T47D (cell line): ENCODE measurements at regions not wholly inside any gene's neighbourhood (a gene's known extent, or its start where the extent isn't known, plus 50 kb on each side); places are given as distances from the start of the nearest gene placed in this dataset.
A peak's percentile ranks its signal among the peaks of the same experiment; 100 is the strongest.

ENCODE experiments used
- DNase-seq, 2 experiments: peaks; one replicate each; pipeline versions ENCODE4 v3.0.0 to v3.0.0-alpha.2; 2011 to 2012; ENCODE audit warnings: low read depth in 1 of 2, low spot score in 1 of 2
- JUND ChIP-seq: IDR thresholded peaks from 2 replicates; pipeline ENCODE4 v1.6.1; 2012; ENCODE audit warnings: low read depth
- in situ Hi-C: cut with HindIII; loops from 2 replicates; pipeline ENCODE4 v1.10.0; 2016; ENCODE audit warnings: low sequenced_read_pairs, low pct_unique_long_range_greater_than_20kb

- in situ Hi-C loops: no loop called here
- no peak for DNase-seq
- no peak for TF ChIP-seq JUND
Measured at GRCh38 chr3:8204331-8204730, 297.3 kb upstream of the LMCD1 start.

- TF ChIP-seq JUND: no peak
- no peak for DNase-seq
- in situ Hi-C loops: no loop called here
Measured at GRCh38 chr3:8204853-8205650, 296.6 kb upstream of the LMCD1 start.

- TF ChIP-seq JUND: no peak
- in situ Hi-C loops: no loop called here
- DNase-seq: no peak
Measured at GRCh38 chr3:8205881-8206280, 295.7 kb upstream of the LMCD1 start.

GRCh38 chr3:8206971-8207617 lies 294.5 kb upstream of the LMCD1 start:
- in situ Hi-C loops: no loop called here
- no peak for TF ChIP-seq JUND

GRCh38 chr3:8210882-8211341 lies 290.7 kb upstream of the LMCD1 start:
- in situ Hi-C loops: no loop called here
- no peak for DNase-seq
- no peak for TF ChIP-seq JUND

More at GRCh38 chr3:8206971-8207617, 294.5 kb upstream of the LMCD1 start:
- DNase-seq: no peak

- no peak for DNase-seq
- in situ Hi-C loops: no loop called here
- no peak for TF ChIP-seq JUND
Measured at GRCh38 chr3:8212794-8213193, 288.8 kb upstream of the LMCD1 start.

GRCh38 chr3:8213286-8213685 lies 288.3 kb upstream of the LMCD1 start:
- no peak for TF ChIP-seq JUND
- DNase-seq: no peak
- in situ Hi-C loops: no loop called here

- TF ChIP-seq JUND: no peak
- in situ Hi-C loops: no loop called here
- no peak for DNase-seq
Measured at GRCh38 chr3:8215821-8216220, 285.8 kb upstream of the LMCD1 start.

GRCh38 chr3:8218353-8218940 lies 283.2 kb upstream of the LMCD1 start:
- DNase-seq: no peak
- in situ Hi-C loops: no loop called here
- no peak for TF ChIP-seq JUND

- no peak for TF ChIP-seq JUND
- in situ Hi-C loops: no loop called here
- DNase-seq: peak in 1 of 2 experiments; percentile 24
Measured at GRCh38 chr3:8220291-8220690, 281.3 kb upstream of the LMCD1 start.

GRCh38 chr3:8223766-8224165 lies 277.9 kb upstream of the LMCD1 start:
- in situ Hi-C loops: no loop called here

GRCh38 chr3:8224941-8225340 lies 276.7 kb upstream of the LMCD1 start:
- no peak for TF ChIP-seq JUND
- in situ Hi-C loops: no loop called here
- no peak for DNase-seq

More at GRCh38 chr3:8223766-8224165, 277.9 kb upstream of the LMCD1 start:
- no peak for DNase-seq
- TF ChIP-seq JUND: no peak

GRCh38 chr3:8233938-8234337 lies 267.7 kb upstream of the LMCD1 start:
- no peak for TF ChIP-seq JUND
- DNase-seq: no peak
- in situ Hi-C loops: no loop called here

GRCh38 chr3:8236264-8236663 lies 265.4 kb upstream of the LMCD1 start:
- in situ Hi-C loops: no loop called here
- TF ChIP-seq JUND: no peak
- DNase-seq: no peak
